ENCODE measurements at regions not wholly inside any gene's neighbourhood (a gene's known extent, or its start where the extent isn't known, plus 50 kb on each side); places are given as distances from the start of the nearest gene placed in this dataset.

GRCh38 chr14:101380512-101380911, 180.8 kb upstream of the DIO3 start:
- no peak for DNase-seq

GRCh38 chr14:101380940-101381339, 180.4 kb upstream of the DIO3 start:
- no peak for DNase-seq

- no peak for DNase-seq
These were observed 177.5 kb upstream of the DIO3 start for GRCh38 chr14:101383737-101384338.

GRCh38 chr14:101394374-101394773, 166.9 kb upstream of the DIO3 start:
- no peak for DNase-seq

GRCh38 chr14:101395779-101396178, 165.5 kb upstream of the DIO3 start:
- DNase-seq: no peak

GRCh38 chr14:101397206-101397605, 164.1 kb upstream of the DIO3 start:
- DNase-seq: no peak

GRCh38 chr14:101398011-101398410, 163.3 kb upstream of the DIO3 start:
- DNase-seq: no peak

GRCh38 chr14:101399737-101400517, 161.4 kb upstream of the DIO3 start:
- no peak for DNase-seq

GRCh38 chr14:101400830-101401229, 160.5 kb upstream of the DIO3 start:
- DNase-seq: peak; percentile 31

- no peak for DNase-seq
These were observed 158.2 kb upstream of the DIO3 start for GRCh38 chr14:101402936-101403660.

GRCh38 chr14:101404426-101405170, 156.7 kb upstream of the DIO3 start:
- no peak for DNase-seq

GRCh38 chr14:101405171-101405883, 156.0 kb upstream of the DIO3 start:
- DNase-seq: no peak

GRCh38 chr14:101406921-101407320, 154.4 kb upstream of the DIO3 start:
- no peak for DNase-seq

GRCh38 chr14:101407328-101407727, 154.0 kb upstream of the DIO3 start:
- DNase-seq: no peak

- no peak for DNase-seq
These were observed 153.0 kb upstream of the DIO3 start for GRCh38 chr14:101408077-101408831.

- no peak for DNase-seq
These were observed 152.2 kb upstream of the DIO3 start for GRCh38 chr14:101409006-101409543.

GRCh38 chr14:101410126-101410525, 151.2 kb upstream of the DIO3 start:
- DNase-seq: no peak

GRCh38 chr14:101411151-101411550, 150.1 kb upstream of the DIO3 start:
- DNase-seq: no peak

GRCh38 chr14:101411779-101412178, 149.5 kb upstream of the DIO3 start:
- DNase-seq: no peak

GRCh38 chr14:101412739-101413138, 148.6 kb upstream of the DIO3 start:
- no peak for DNase-seq

- DNase-seq: no peak
These were observed 143.9 kb upstream of the DIO3 start for GRCh38 chr14:101417434-101417833.
